Fibroblast of lung (primary cell): ENCODE measurements at regions not wholly inside any gene's neighbourhood (a gene's known extent, or its start where the extent isn't known, plus 50 kb on each side); places are given as distances from the start of the nearest gene placed in this dataset.

ENCODE experiments used
- CTCF ChIP-seq, 2 donors: IDR thresholded peaks in 1 of 2; conservative IDR thresholded peaks in 1 of 2; 1 replicate in 1 of 2; 2 replicates in 1 of 2; pipeline ENCODE4 v1.5.1; 2011 to 2012; ENCODE audit warnings: low read length in 2 of 2, control low read depth in 1 of 2, inconsistent platforms in 1 of 2, low read depth in 1 of 2, mild to moderate bottlenecking in 1 of 2
- EZH2 ChIP-seq: IDR thresholded peaks from 2 replicates; pipeline ENCODE4 v1.5.1; 2012; ENCODE audit warnings: low read length, control low read depth, mild to moderate bottlenecking; ENCODE audit errors: missing control alignments

GRCh38 chr22:22798716-22799115, 88.9 kb upstream of the IGLL5 start:
- TF ChIP-seq CTCF (conservative IDR thresholded peaks at IDR 0.05 in 1 of 2, IDR thresholded peaks at IDR 0.05 in 1 of 2; ENCODE audit: low read depth in 1 of 2, low read length in 2 of 2) (no peak), EZH2 (no peak)
